ENCODE measurements at regions not wholly inside any gene's neighbourhood (a gene's known extent, or its start where the extent isn't known, plus 50 kb on each side); places are given as distances from the start of the nearest gene placed in this dataset.

- DNase-seq (ENCODE audit: low read depth), result no peak
Observed at GRCh38 chr6:168722397-168722796, 281.4 kb downstream of the SMOC2 start.

GRCh38 chr6:168721571-168721970 is 280.6 kb downstream of the SMOC2 start:
- DNase-seq (ENCODE audit: low read depth), result no peak

GRCh38 chr6:168719901-168720300 is 278.9 kb downstream of the SMOC2 start:
- DNase-seq (ENCODE audit: low read depth), result no peak

- no peak for DNase-seq (ENCODE audit: low read depth)
Observed at GRCh38 chr6:168718821-168719475, 278.0 kb downstream of the SMOC2 start.

Measured in stimulated activated CD4-positive, alpha-beta T cell treated with anti-CD3 and anti-CD28 coated beads, Interleukin-2, amount 100 ng/mL, for 4 hours (primary cell).